Trophoblast cell (in vitro differentiated cells and primary cell): ENCODE measurements at regions not wholly inside any gene's neighbourhood (a gene's known extent, or its start where the extent isn't known, plus 50 kb on each side); places are given as distances from the start of the nearest gene placed in this dataset.

Experiments used
- DNase-seq, 2 donors: peaks; one replicate each; pipeline ENCODE4 v3.0.0-alpha.2; 2016
- H2AFZ ChIP-seq: 2 replicates; pipeline ENCODE4 v1.6.1; 2013; ENCODE audit warnings: low read length, moderate library complexity, mild to moderate bottlenecking; ENCODE audit not compliant: insufficient read depth, poor library complexity
- H2AK5ac ChIP-seq: 2 replicates; pipeline ENCODE4 v1.6.1; 2013; ENCODE audit warnings: mild to moderate bottlenecking, low read length
- H2BK120ac ChIP-seq: 2 replicates; pipeline ENCODE4 v1.6.1; 2013; ENCODE audit warnings: low read length, mild to moderate bottlenecking, moderate library complexity; ENCODE audit not compliant: insufficient read depth, poor library complexity
- H2BK12ac ChIP-seq: 2 replicates; pipeline ENCODE4 v1.6.1; 2013; ENCODE audit warnings: mild to moderate bottlenecking, low read length, moderate library complexity
- H2BK5ac ChIP-seq: 2 replicates; pipeline ENCODE4 v1.6.1; 2013; ENCODE audit warnings: low read length, low read depth, moderate library complexity, mild to moderate bottlenecking; ENCODE audit not compliant: poor library complexity
- H3K14ac ChIP-seq: 2 replicates; pipeline ENCODE4 v1.6.1; 2013; ENCODE audit warnings: mild to moderate bottlenecking, low read length
- H3K18ac ChIP-seq: 2 replicates; pipeline ENCODE4 v1.6.1; 2013; ENCODE audit warnings: mild to moderate bottlenecking, low read length
- H3K23ac ChIP-seq: 2 replicates; pipeline ENCODE4 v1.6.1; 2013; ENCODE audit warnings: low read length
- H3K27ac ChIP-seq: 2 replicates; pipeline ENCODE4 v1.5.1; 2013; ENCODE audit warnings: low read depth, mild to moderate bottlenecking, inconsistent platforms, low read length, moderate library complexity
- H3K27me3 ChIP-seq: 2 replicates; pipeline ENCODE4 v1.6.1; 2013; ENCODE audit warnings: inconsistent platforms, mild to moderate bottlenecking, low read length, moderate library complexity; ENCODE audit not compliant: insufficient read depth
- H3K36me3 ChIP-seq, 2 experiments: 1 replicate in 1 of 2; 2 replicates in 1 of 2; pipeline ENCODE4 v1.6.1; 2013; ENCODE audit warnings: low read length in 2 of 2, mild to moderate bottlenecking in 2 of 2, moderate library complexity in 1 of 2; ENCODE audit not compliant: insufficient read depth in 2 of 2, control insufficient read depth in 1 of 2
- H3K4ac ChIP-seq: 2 replicates; pipeline ENCODE4 v1.6.1; 2013; ENCODE audit warnings: low read depth, mild to moderate bottlenecking, low read length, moderate library complexity
- H3K4me1 ChIP-seq, 2 experiments: 1 replicate in 1 of 2; 2 replicates in 1 of 2; pipeline ENCODE4 v1.6.1; 2013; ENCODE audit warnings: low read length in 2 of 2, mild to moderate bottlenecking in 2 of 2, moderate library complexity in 1 of 2; ENCODE audit not compliant: insufficient read depth in 2 of 2, control insufficient read depth in 1 of 2
- H3K4me2 ChIP-seq: 2 replicates; pipeline ENCODE4 v1.6.1; 2013; ENCODE audit warnings: inconsistent platforms, mild to moderate bottlenecking, low read length, moderate library complexity
- H3K4me3 ChIP-seq: 2 replicates; pipeline ENCODE4 v1.5.1; 2013; ENCODE audit warnings: mild to moderate bottlenecking, low read depth, low read length, inconsistent platforms
- H3K79me1 ChIP-seq: one replicate; pipeline ENCODE4 v1.6.1; 2013; ENCODE audit warnings: low read length
- H3K79me2 ChIP-seq: 2 replicates; pipeline ENCODE4 v1.6.1; 2013; ENCODE audit warnings: low read length, mild to moderate bottlenecking; ENCODE audit not compliant: control insufficient read depth, insufficient read depth, poor library complexity
- H3K9ac ChIP-seq: 2 replicates; pipeline ENCODE4 v1.6.1; 2013; ENCODE audit warnings: mild to moderate bottlenecking, low read length
- H3K9me3 ChIP-seq: 2 replicates; pipeline ENCODE4 v1.6.1; 2013; ENCODE audit warnings: low read depth, mild to moderate bottlenecking, control low read depth, inconsistent platforms, low read length; ENCODE audit not compliant: insufficient read depth
- H4K12ac ChIP-seq: 2 replicates; pipeline ENCODE4 v1.6.1; 2013; ENCODE audit warnings: low read depth, mild to moderate bottlenecking, low read length, moderate library complexity
- H4K8ac ChIP-seq: 2 replicates; pipeline ENCODE4 v1.6.1; 2013; ENCODE audit warnings: low read depth, mild to moderate bottlenecking, low read length, moderate library complexity
- H4K91ac ChIP-seq: one replicate; pipeline ENCODE4 v1.6.1; 2013; ENCODE audit warnings: low read depth, mild to moderate bottlenecking, low read length, moderate library complexity
- WGBS: extraction: QIAGEN DNeasy Blood & Tissue Kit; methylation state at CpG from one replicate; pipeline ENCODE4 v1.1.7; 2013; ENCODE audit warnings: missing lambda C conversion rate; ENCODE audit not compliant: insufficient read length, insufficient coverage; ENCODE audit errors: extremely low coverage; 5-methylcytosine and 5-hydroxymethylcytosine counted together

DNA sequence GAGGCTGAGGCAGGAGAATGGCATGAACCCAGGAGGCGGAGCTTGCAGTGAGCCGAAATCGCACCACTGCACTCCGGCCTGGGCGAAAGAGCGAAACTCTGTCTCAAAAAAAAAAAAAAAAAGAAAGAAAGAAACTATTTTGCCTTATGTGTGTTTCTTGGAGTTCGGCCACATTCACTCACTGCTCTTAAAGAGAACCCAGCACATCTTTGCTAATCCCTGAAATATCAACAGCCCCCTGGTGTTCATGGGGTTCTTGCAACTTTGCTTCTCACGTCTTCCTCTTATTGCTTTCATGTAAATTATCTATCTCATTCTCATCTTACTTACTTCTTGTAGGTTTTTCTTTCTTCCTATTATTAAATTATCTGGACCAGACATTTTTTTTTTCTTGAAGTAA, 126.3 kb upstream of the ASTN2 start:
- Histone ChIP-seq H3K27ac (no peak overlapping the region), H3K18ac (no peak overlapping the region), H3K4me2 (no peak overlapping the region), H3K79me2 (no peaks in the 10 kb centered on the region), H3K27me3 (no peaks in the 10 kb centered on the region), H3K23ac (no peak overlapping the region), H3K14ac (no peak overlapping the region), H4K12ac (no peak overlapping the region), H3K9ac (no peak overlapping the region), H4K91ac (no peak overlapping the region), H3K36me3 (no peaks in the 10 kb centered on the region), H3K9me3 (no peaks in the 10 kb centered on the region), H2AFZ (no peak overlapping the region), H3K4me1 (no peaks in the 10 kb centered on the region), H2BK5ac (no peak overlapping the region), H3K4me3 (no peak overlapping the region), H3K79me1 (no peaks in the 10 kb centered on the region), H2BK120ac (no peak overlapping the region), H2AK5ac (no peak overlapping the region), H4K8ac (no peak overlapping the region), H3K4ac (no peak overlapping the region), H2BK12ac (no peak overlapping the region)
- DNase-seq: no peak
- no CpG with 5 or more reads among the region's 8 CpGs for WGBS

DNA sequence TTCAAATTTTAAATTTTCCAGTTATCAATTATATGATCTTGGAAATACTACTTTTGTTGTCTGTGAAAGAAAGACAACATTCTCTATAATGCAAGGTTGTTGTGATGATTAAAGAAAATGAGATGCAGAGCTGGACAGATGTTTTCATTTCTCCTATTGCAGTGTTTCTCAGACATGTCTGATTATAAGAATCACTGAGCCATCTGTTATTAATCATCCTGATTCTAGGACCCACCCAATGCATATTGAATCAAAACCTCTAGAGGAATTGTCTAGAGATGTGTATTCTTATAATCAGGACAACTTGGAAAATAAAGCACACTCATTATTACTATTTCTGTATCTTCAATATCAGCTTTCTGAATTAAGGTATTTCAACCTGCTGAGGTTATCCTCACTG, 121.1 kb upstream of the ASTN2 start:
- H3K79me1 ChIP-seq: no peaks in the 10 kb centered on the region
- H3K9ac ChIP-seq: no peak overlapping the region
- no peak overlapping the region for H3K4me3 ChIP-seq
- no peak overlapping the region for H4K8ac ChIP-seq
- H3K14ac ChIP-seq: no peak overlapping the region
- H2AFZ ChIP-seq: no peak overlapping the region
- no peaks in the 10 kb centered on the region for H3K79me2 ChIP-seq
- no peak overlapping the region for H4K12ac ChIP-seq
- no peak overlapping the region for H3K4me2 ChIP-seq
- no peak overlapping the region for H2AK5ac ChIP-seq
- H3K9me3 ChIP-seq: no peaks in the 10 kb centered on the region
- no peak overlapping the region for H3K18ac ChIP-seq
- DNase-seq: no peak
- H3K36me3 ChIP-seq: no peaks in the 10 kb centered on the region
- H4K91ac ChIP-seq: no peak overlapping the region
- H3K4me1 ChIP-seq: no peaks in the 10 kb centered on the region
- H3K23ac ChIP-seq: no peak overlapping the region
- H2BK12ac ChIP-seq: no peak overlapping the region
- no peak overlapping the region for H2BK120ac ChIP-seq
- H3K27me3 ChIP-seq: no peaks in the 10 kb centered on the region
- no peak overlapping the region for H3K4ac ChIP-seq
- H3K27ac ChIP-seq: no peak overlapping the region
- H2BK5ac ChIP-seq: no peak overlapping the region

DNA sequence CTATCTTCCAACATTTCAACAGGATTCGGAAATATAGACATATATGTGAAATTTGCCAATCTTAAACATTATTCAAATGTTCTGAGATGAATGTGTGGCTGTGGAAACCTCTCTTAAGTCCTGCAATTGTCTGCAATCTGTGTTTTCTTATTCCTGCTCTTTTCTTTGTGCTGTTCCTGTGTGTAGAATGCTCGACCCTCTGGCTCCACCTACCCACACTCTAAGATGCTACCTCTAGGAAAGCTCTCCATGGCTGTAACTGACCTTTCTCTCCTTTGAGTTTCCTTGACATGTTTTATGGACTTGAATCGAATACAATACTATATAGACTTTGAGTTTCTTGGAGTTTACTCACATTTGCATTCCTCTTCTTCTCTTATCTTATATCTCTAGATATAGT, 120.6 kb upstream of the ASTN2 start:
- no peak overlapping the region for H2BK5ac ChIP-seq
- H3K79me1 ChIP-seq: no peaks in the 10 kb centered on the region
- H4K12ac ChIP-seq: no peak overlapping the region
- no peak overlapping the region for H3K4me2 ChIP-seq
- no peak overlapping the region for H2AK5ac ChIP-seq
- no peak overlapping the region for H3K18ac ChIP-seq
- no peaks in the 10 kb centered on the region for H3K9me3 ChIP-seq
- H3K27me3 ChIP-seq: no peaks in the 10 kb centered on the region
- H3K27ac ChIP-seq: no peak overlapping the region
- H3K36me3 ChIP-seq: no peaks in the 10 kb centered on the region
- no peaks in the 10 kb centered on the region for H3K79me2 ChIP-seq
- no peak overlapping the region for H2BK120ac ChIP-seq
- no peak overlapping the region for H3K9ac ChIP-seq
- no peak for DNase-seq
- H3K4ac ChIP-seq: no peak overlapping the region
- no CpG with 5 or more reads among the region's 3 CpGs for WGBS
- no peak overlapping the region for H3K4me3 ChIP-seq
- H2BK12ac ChIP-seq: no peak overlapping the region
- no peak overlapping the region for H3K23ac ChIP-seq
- no peak overlapping the region for H4K8ac ChIP-seq
- H3K4me1 ChIP-seq: no peaks in the 10 kb centered on the region
- no peak overlapping the region for H3K14ac ChIP-seq
- no peak overlapping the region for H2AFZ ChIP-seq
- H4K91ac ChIP-seq: no peak overlapping the region

DNA sequence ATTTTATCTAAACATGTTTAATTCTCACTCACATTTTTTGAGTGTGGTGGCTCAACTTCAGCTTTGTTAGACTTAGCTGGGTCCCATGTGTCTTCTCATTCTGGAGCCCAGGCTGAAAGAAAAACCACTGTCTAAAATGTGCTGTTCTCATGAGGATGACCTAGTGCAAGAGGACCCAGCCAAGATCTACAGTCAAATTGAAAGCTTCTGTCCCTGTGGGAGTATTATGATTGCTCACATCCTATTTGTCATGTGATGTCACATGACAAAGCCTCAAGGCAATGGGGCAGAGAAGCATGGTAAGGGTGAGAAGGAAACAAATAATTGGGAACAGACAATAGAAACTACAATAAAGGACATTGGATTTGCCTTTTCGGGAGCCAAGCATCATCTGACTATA, 113.4 kb upstream of the ASTN2 start:
- H3K14ac ChIP-seq: no peak overlapping the region
- H3K36me3 ChIP-seq: no peaks in the 10 kb centered on the region
- no peak overlapping the region for H4K91ac ChIP-seq
- no peak overlapping the region for H2BK5ac ChIP-seq
- H3K27ac ChIP-seq: no peak overlapping the region
- H3K23ac ChIP-seq: no peak overlapping the region
- no peak overlapping the region for H3K4me2 ChIP-seq
- no peak overlapping the region for H3K18ac ChIP-seq
- no peaks in the 10 kb centered on the region for H3K79me1 ChIP-seq
- H3K4me3 ChIP-seq: no peak overlapping the region
- no peaks in the 10 kb centered on the region for H3K9me3 ChIP-seq
- no peaks in the 10 kb centered on the region for H3K4me1 ChIP-seq
- no peak overlapping the region for H2AFZ ChIP-seq
- no peak overlapping the region for H2BK120ac ChIP-seq
- no peak overlapping the region for H4K12ac ChIP-seq
- no peak overlapping the region for H2BK12ac ChIP-seq
- H3K9ac ChIP-seq: no peak overlapping the region
- no peak overlapping the region for H2AK5ac ChIP-seq
- H3K27me3 ChIP-seq: no peaks in the 10 kb centered on the region
- H3K4ac ChIP-seq: no peak overlapping the region
- DNase-seq: no peak
- no peak overlapping the region for H4K8ac ChIP-seq
- no CpG with 5 or more reads among the region's 1 CpG for WGBS
- no peaks in the 10 kb centered on the region for H3K79me2 ChIP-seq

DNA sequence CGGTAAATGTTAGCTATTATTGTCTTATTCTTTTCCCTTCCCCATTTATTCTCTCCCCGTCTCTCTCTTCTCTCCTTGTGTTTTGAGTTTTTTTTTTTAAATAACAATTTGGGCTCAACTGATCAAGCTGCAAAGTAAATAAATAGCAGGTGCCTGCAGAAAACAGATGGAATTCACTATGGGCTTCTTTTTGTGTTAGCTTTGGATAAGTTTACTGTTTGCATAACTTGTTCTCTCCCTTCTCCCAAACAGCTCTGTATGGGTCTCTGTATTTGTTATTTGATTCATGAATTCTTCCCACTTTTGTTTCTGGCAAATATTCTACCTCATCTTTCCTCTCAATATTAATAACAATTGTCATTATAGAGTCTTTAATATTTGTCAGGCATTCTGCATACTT, 111.8 kb upstream of the ASTN2 start:
- Histone ChIP-seq H3K18ac (no peak overlapping the region), H2AFZ (no peak overlapping the region), H4K8ac (no peak overlapping the region), H3K27me3 (no peaks in the 10 kb centered on the region), H3K4me3 (no peak overlapping the region), H2BK120ac (no peak overlapping the region), H3K4me1 (no peaks in the 10 kb centered on the region), H3K14ac (no peak overlapping the region), H3K27ac (no peak overlapping the region), H2BK12ac (no peak overlapping the region), H2BK5ac (no peak overlapping the region), H2AK5ac (no peak overlapping the region), H3K23ac (no peak overlapping the region), H3K9me3 (no peaks in the 10 kb centered on the region), H3K4me2 (no peak overlapping the region), H3K36me3 (no peaks in the 10 kb centered on the region), H4K12ac (no peak overlapping the region), H3K79me1 (no peaks in the 10 kb centered on the region), H4K91ac (no peak overlapping the region), H3K9ac (no peak overlapping the region), H3K4ac (no peak overlapping the region), H3K79me2 (no peaks in the 10 kb centered on the region)
- DNase-seq: no peak
- WGBS: no CpG with 5 or more reads among the region's 2 CpGs
